ENCODE measurements at regions not wholly inside any gene's neighbourhood (a gene's known extent, or its start where the extent isn't known, plus 50 kb on each side); places are given as distances from the start of the nearest gene placed in this dataset.
"Not testable (repeated sequence)": the region's sequence is repeated elsewhere in the genome, so short reads cannot be mapped to it uniquely, and the experiment has no call there.

GRCh38 chr14:56063131-56063530 lies 55.1 kb upstream of the PELI2 start:
- H3K4me1 ChIP-seq (ENCODE audit: control insufficient read depth, insufficient read depth, low read length, poor library complexity, severe bottlenecking), result peaks cover 6% of the 10 kb centered on the region
- 93 to 100% methylated on average over 1 to 2 of the region's 4 CpGs for WGBS, 2 experiments (ENCODE audit: insufficient coverage in 2 of 2)
- H3K36me3 ChIP-seq (ENCODE audit: control insufficient read depth, insufficient read depth, low read length), result no peaks in the 10 kb centered on the region
- H3K27ac ChIP-seq (ENCODE audit: low read depth, low read length, severe bottlenecking), result no peak overlapping the region
- no peak overlapping the region for H3K4me3 ChIP-seq (ENCODE audit: extremely low read depth, insufficient read depth, low read length, poor library complexity, severe bottlenecking)
- H3K9me3 ChIP-seq (ENCODE audit: control insufficient read depth, low read length), result no peaks in the 10 kb centered on the region

DNA sequence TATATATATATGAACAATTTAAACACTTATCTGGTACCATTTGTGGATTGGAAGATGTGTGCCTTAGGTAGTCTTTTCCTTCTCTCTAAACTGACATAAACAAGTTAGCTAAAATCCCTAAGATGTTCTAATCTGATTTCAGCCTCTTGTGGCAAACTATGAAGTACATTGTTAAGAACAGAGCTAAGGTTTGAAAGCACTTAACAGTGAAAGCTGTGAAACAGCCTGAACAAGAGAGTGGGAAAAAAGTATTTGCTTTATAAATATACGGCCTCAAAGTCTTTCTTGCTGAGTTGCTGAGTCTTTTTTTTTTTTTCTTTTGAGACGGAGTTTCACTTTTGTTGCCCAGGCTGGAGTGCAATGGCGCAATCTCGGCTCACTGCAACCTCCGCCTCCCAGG lies 53.7 kb upstream of the PELI2 start:
- H3K36me3 ChIP-seq (ENCODE audit: control insufficient read depth, insufficient read depth, low read length), result no peaks in the 10 kb centered on the region
- H3K9me3 ChIP-seq (ENCODE audit: control insufficient read depth, low read length), result no peaks in the 10 kb centered on the region
- WGBS, 2 experiments (ENCODE audit: insufficient coverage in 2 of 2), result 80% methylated on average over 1 of the region's 5 CpGs; no CpG with 5 or more reads in 1 of the 2 experiments
- no peak overlapping the region for H3K27ac ChIP-seq (ENCODE audit: low read depth, low read length, severe bottlenecking)
- no peaks in the 10 kb centered on the region for H3K4me1 ChIP-seq (ENCODE audit: control insufficient read depth, insufficient read depth, low read length, poor library complexity, severe bottlenecking)
- no peak overlapping the region for H3K4me3 ChIP-seq (ENCODE audit: extremely low read depth, insufficient read depth, low read length, poor library complexity, severe bottlenecking)

DNA sequence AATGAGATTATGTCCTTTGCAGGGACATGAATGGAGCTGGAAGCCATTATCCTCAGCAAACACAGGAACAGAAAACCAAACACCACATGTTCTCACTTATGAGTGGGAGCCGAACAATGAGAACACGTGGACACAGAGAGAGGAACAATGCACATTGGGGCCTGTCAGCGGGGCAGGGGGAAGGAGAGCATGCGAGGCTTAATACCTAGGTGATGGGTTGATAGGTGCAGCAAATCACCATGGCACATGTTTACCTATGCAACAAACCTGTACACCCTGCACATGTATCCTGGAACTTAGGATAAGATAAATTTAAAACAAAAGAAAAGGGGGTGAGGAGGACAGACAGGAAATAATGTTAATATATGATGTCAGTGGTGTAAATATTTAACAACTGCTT lies 53.0 kb upstream of the PELI2 start:
- no CpG with 5 or more reads among the region's 4 CpGs for WGBS, 2 experiments (ENCODE audit: insufficient coverage in 2 of 2)
- H3K4me3 ChIP-seq (ENCODE audit: extremely low read depth, insufficient read depth, low read length, poor library complexity, severe bottlenecking); H3K4me1 ChIP-seq (ENCODE audit: control insufficient read depth, insufficient read depth, low read length, poor library complexity, severe bottlenecking); H3K9me3 ChIP-seq (ENCODE audit: control insufficient read depth, low read length); H3K36me3 ChIP-seq (ENCODE audit: control insufficient read depth, insufficient read depth, low read length); H3K27ac ChIP-seq (ENCODE audit: low read depth, low read length, severe bottlenecking): not testable (repeated sequence)

- no peaks in the 10 kb centered on the region for H3K9me3 ChIP-seq (ENCODE audit: control insufficient read depth, low read length)
- 100% methylated on average over 1 of the region's 5 CpGs for WGBS, 2 experiments (ENCODE audit: insufficient coverage in 2 of 2)
- H3K27ac ChIP-seq (ENCODE audit: low read depth, low read length, severe bottlenecking), result no peak overlapping the region
- H3K4me3 ChIP-seq (ENCODE audit: extremely low read depth, insufficient read depth, low read length, poor library complexity, severe bottlenecking), result no peak overlapping the region
- H3K4me1 ChIP-seq (ENCODE audit: control insufficient read depth, insufficient read depth, low read length, poor library complexity, severe bottlenecking), result no peaks in the 10 kb centered on the region
- no peaks in the 10 kb centered on the region for H3K36me3 ChIP-seq (ENCODE audit: control insufficient read depth, insufficient read depth, low read length)
Measured at GRCh38 chr14:56065621-56066290, 52.5 kb upstream of the PELI2 start.

Measured in mesodermal cell (in vitro differentiated cells).